Activated CD4-positive, alpha-beta T cell treated with anti-CD3 and anti-CD28 coated beads for 4 hours (primary cell): ENCODE measurements at regions not wholly inside any gene's neighbourhood (a gene's known extent, or its start where the extent isn't known, plus 50 kb on each side); places are given as distances from the start of the nearest gene placed in this dataset.
"Not testable (repeated sequence)": the region's sequence is repeated elsewhere in the genome, so short reads cannot be mapped to it uniquely, and the experiment has no call there.

Experiments used
- DNase-seq, 2 donors: peaks; one replicate each; pipeline ENCODE4 v3.0.0-alpha.2; 2020

GRCh38 chr21:25220169-25220568, 387.1 kb downstream of the MRPL39 start:
- no peak for DNase-seq

GRCh38 chr21:25215698-25216384, 391.4 kb downstream of the MRPL39 start:
- no peak for DNase-seq

GRCh38 chr21:25214676-25215075, 392.6 kb downstream of the MRPL39 start:
- DNase-seq = no peak

GRCh38 chr21:25199944-25200343, 407.3 kb downstream of the MRPL39 start:
- no peak for DNase-seq

- no peak for DNase-seq
These were observed 416.1 kb downstream of the MRPL39 start for GRCh38 chr21:25191141-25191540.

GRCh38 chr21:25189497-25189896, 417.8 kb downstream of the MRPL39 start:
- DNase-seq = no peak

- DNase-seq = no peak
These were observed 418.6 kb downstream of the MRPL39 start for GRCh38 chr21:25188677-25189079.

GRCh38 chr21:25186273-25186672, 421.0 kb downstream of the MRPL39 start:
- DNase-seq = no peak

- no peak for DNase-seq
These were observed 423.7 kb downstream of the MRPL39 start for GRCh38 chr21:25183577-25183976.

- not testable (repeated sequence) for DNase-seq
These were observed 425.6 kb downstream of the MRPL39 start for GRCh38 chr21:25181690-25182089.

- DNase-seq = no peak
These were observed 428.2 kb downstream of the MRPL39 start for GRCh38 chr21:25179116-25179515.

GRCh38 chr21:25176637-25177412, 430.5 kb downstream of the MRPL39 start:
- no peak for DNase-seq

- no peak for DNase-seq
These were observed 431.3 kb downstream of the MRPL39 start for GRCh38 chr21:25175938-25176337.

GRCh38 chr21:25171438-25171837, 435.8 kb downstream of the MRPL39 start:
- DNase-seq = no peak

GRCh38 chr21:25170681-25171080, 436.6 kb downstream of the MRPL39 start:
- DNase-seq = no peak

- DNase-seq = no peak
These were observed 437.9 kb downstream of the MRPL39 start for GRCh38 chr21:25169370-25169769.

GRCh38 chr21:25166904-25167303, 440.4 kb downstream of the MRPL39 start:
- not testable (repeated sequence) for DNase-seq

- DNase-seq = no peak
These were observed 445.7 kb downstream of the MRPL39 start for GRCh38 chr21:25161571-25161970.

- DNase-seq = not testable (repeated sequence)
These were observed 452.3 kb downstream of the MRPL39 start for GRCh38 chr21:25155020-25155419.

- DNase-seq = no peak
These were observed 458.3 kb downstream of the MRPL39 start for GRCh38 chr21:25149022-25149421.

GRCh38 chr21:25139414-25139813, 467.9 kb downstream of the MRPL39 start:
- no peak for DNase-seq

GRCh38 chr21:25133939-25134338, 473.3 kb downstream of the MRPL39 start:
- DNase-seq = no peak

GRCh38 chr21:25127811-25128210, 479.5 kb downstream of the MRPL39 start:
- DNase-seq = no peak

GRCh38 chr21:25127007-25127406, 480.3 kb downstream of the MRPL39 start:
- DNase-seq = no peak
